AG09309 (cell line): ENCODE measurements at regions not wholly inside any gene's neighbourhood (a gene's known extent, or its start where the extent isn't known, plus 50 kb on each side); places are given as distances from the start of the nearest gene placed in this dataset.

Experiments used
- DNase-seq: peaks from one replicate; pipeline ENCODE4 v3.0.0-alpha.2; 2010; ENCODE audit warnings: low read depth
- H3K4me3 ChIP-seq: 2 replicates; pipeline ENCODE4 v1.5.1; 2011; ENCODE audit warnings: mild to moderate bottlenecking, low read depth, low read length, moderate library complexity; ENCODE audit not compliant: control insufficient read depth
- TF ChIP-seq, protein P1 (sequence below): IDR thresholded peaks from 2 replicates; pipeline ENCODE4 v1.5.1; 2011; ENCODE audit warnings: mild to moderate bottlenecking, low read depth, low read length, inconsistent platforms; ENCODE audit not compliant: insufficient read depth, control insufficient read depth; ENCODE audit errors: missing control alignments

DNA sequence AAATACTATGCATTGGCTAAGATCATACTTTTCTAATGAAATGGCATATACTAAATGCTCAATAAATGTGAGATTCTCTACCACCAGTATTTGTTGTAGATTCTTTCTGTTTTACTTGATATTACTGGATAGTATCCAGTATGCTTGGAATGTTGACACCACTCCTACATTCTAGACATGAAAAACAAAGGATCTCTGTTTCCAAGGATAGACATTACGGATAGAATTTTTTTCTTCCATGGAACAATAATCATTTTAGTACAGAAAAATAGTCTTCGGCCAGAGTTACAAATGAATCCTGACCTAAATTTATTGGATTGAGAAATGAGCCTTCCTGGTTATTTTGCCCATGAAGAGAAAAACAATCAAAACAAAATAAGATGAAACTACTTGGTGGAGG is 258.2 kb upstream of the NT5E start:
- TF ChIP-seq, protein P1, sequence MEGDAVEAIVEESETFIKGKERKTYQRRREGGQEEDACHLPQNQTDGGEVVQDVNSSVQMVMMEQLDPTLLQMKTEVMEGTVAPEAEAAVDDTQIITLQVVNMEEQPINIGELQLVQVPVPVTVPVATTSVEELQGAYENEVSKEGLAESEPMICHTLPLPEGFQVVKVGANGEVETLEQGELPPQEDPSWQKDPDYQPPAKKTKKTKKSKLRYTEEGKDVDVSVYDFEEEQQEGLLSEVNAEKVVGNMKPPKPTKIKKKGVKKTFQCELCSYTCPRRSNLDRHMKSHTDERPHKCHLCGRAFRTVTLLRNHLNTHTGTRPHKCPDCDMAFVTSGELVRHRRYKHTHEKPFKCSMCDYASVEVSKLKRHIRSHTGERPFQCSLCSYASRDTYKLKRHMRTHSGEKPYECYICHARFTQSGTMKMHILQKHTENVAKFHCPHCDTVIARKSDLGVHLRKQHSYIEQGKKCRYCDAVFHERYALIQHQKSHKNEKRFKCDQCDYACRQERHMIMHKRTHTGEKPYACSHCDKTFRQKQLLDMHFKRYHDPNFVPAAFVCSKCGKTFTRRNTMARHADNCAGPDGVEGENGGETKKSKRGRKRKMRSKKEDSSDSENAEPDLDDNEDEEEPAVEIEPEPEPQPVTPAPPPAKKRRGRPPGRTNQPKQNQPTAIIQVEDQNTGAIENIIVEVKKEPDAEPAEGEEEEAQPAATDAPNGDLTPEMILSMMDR = no peak
- DNase-seq = peak; percentile 45

DNA sequence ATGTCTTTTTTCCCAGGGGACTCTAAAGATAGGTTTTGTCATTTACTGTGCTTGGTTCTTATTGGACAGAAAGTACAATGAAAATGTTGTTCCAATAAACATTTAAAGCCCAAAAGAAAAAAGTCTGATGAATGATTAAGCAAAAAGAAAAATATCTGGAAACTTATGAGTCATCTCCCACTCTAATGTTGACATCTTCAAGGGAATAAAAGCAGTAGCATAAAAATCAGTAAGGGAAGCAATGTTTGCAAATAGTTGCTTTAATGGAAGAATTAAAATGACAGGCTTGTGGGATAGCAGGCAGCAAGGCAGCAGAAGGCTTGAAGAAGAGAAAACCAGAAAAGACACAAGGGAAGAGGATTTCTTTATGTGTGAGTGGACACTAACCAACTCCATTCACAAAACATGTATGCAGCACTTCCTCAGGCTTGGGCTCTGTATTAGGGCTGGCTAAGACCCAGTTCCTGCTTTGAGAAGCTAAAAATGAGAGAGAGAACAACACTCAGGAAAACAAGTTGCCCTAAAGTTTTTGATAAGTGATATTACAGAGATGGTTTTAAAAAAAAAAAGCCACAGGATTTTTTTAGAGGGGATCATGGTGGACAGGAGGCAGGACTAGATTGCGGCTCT is 263.2 kb upstream of the NT5E start:
- TF ChIP-seq, protein P1 = no peak
- DNase-seq = peak; percentile 54
- H3K4me3 ChIP-seq = no peak overlapping the region

More for the DNA sequence above, 258.2 kb upstream of the NT5E start:
- no peak overlapping the region for H3K4me3 ChIP-seq

DNA sequence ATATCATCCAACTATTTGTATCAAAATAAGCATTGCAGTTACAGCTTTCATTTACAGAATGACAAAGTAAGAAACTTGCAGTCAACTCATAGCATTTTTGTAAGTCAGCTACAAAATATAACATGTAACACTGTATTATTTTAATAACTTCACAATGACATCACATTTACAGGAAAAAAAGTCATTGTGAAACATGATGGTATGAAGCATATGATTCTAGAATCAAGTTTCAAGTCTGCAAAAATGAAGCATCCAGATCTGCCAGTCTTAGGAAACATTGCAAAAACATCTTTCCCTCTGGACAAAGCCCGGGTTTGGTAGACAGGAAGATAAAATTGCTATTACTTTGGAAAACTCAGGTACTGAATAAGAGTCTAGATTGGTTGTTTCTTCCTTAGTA is 263.9 kb upstream of the NT5E start:
- no peak overlapping the region for H3K4me3 ChIP-seq
- TF ChIP-seq, protein P1 = no peak
- DNase-seq = peak; percentile 59

DNA sequence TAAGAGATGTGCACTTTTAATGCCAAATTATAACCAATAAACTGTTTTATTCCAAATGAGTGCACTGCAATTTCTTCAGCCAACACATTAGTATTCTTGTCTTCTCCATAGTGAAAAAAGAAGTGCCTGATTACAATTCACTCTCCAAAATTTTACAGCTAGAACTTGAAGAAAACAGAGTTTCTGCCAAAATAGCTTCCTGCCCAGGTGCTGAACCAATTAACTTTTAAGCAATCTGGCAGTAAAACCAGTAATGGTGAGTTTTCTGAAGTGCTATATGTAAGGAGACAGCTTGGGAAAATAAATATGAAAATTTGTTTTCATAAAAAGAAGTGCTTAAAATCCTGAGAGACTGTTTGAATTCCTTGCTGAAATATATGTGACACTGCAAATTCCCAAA is 266.0 kb upstream of the NT5E start:
- TF ChIP-seq, protein P1 = no peak
- no peak for DNase-seq
- no peak overlapping the region for H3K4me3 ChIP-seq

DNA sequence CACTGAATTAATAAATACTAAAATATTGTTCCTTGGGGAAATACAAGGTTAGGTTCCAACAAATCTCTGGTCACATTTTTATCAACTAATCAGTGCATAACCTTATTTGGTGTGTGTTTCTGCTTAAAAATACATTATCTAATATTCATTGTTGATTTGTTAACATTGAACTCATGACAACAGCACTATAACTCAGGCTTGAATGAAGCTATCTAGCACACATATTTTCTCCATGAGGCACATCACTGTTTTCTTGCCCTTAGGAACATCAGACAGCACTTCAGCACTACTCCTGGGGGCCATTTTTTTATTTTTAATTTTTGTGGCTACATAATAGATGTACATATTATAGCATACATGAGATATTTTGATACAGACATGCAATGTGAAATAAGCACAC is 277.2 kb upstream of the NT5E start:
- TF ChIP-seq, protein P1 = no peak
- no peak overlapping the region for H3K4me3 ChIP-seq
- DNase-seq = no peak

DNA sequence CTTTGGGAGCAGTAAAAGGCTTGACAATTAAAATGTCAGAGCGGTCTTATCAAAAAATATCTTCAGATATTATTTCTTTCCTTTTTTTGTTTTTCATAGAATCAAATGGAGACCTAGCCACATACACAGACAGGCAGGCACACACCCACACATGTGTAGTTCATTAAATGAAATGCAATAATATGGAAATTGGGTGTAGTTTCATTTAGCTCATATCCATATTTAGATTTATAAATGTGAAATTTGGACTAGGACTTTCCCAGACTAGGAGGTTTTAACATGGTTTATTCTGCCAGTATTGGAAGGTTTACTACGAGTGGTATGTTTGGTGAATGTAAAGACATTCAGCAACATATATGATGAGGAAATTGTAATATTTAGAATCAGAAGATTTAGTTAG is 277.7 kb upstream of the NT5E start:
- TF ChIP-seq, protein P1 = no peak
- H3K4me3 ChIP-seq = no peak overlapping the region
- no peak for DNase-seq
